Hepatocyte (in vitro differentiated cells): ENCODE measurements at regions not wholly inside any gene's neighbourhood (a gene's known extent, or its start where the extent isn't known, plus 50 kb on each side); places are given as distances from the start of the nearest gene placed in this dataset.

ENCODE experiments used
- EZH2 ChIP-seq: fragments of 200-600 bp; sonication (generic); IDR thresholded peaks from 2 replicates; pipeline ENCODE4 v1.6.1; 2016; ENCODE audit warnings: antibody characterized with exemption, mild to moderate bottlenecking, borderline replicate concordance
- EZH2phosphoT487 ChIP-seq: fragments of 200-600 bp; sonication (generic); IDR thresholded peaks from one replicate; pipeline ENCODE4 v1.6.1; 2018; ENCODE audit warnings: antibody characterized with exemption, mild to moderate bottlenecking, low read depth, moderate library complexity; ENCODE audit not compliant: unreplicated experiment, severe bottlenecking
- TF ChIP-seq, protein P1 (sequence below): fragments of 200-600 bp; sonication (generic); IDR thresholded peaks from 2 replicates; pipeline ENCODE4 v1.5.1; 2016; ENCODE audit warnings: antibody characterized with exemption, mild to moderate bottlenecking; ENCODE audit not compliant: poor library complexity

DNA sequence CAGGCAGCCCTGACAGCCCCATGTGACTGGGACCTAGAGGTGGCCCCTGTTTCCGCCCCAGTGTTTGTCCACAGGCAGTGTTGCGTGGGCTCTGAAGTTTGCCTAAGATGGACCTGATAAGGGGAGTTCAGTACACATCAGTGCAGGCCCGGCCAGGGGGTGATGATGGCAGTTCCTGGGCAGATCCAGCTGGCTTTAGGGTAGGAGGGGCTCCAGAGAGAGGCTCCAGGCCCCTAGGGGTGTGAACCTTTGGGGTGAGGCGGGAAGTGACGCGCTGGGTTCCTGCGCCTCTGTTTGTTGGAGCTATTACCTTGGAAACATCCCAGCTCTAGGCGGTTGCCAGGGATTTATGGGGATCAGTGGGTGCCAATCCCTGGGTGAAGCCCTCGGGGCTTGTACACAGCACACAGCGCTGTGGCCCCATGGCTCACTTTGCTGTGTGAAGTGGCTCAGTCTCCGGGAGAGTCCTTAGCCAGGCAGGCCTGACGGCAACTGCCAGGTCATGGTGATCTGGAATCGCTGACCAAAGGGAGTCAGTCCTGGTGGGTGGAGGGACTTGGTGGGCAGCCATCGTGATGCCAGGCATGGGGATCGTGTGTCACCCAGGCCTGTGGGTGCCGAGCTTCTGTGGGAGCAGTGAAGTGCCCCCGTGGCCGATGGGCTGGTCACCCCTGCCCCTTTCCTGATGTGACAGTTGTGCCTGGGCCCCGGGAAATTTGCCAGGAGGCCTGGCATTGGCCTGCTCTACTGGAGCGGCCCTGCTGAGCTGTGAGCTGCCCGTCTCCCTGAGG is 146.1 kb downstream of the SEC14L1 start:
- TF ChIP-seq EZH2 (no peak), EZH2phosphoT487 (no peak)
- TF ChIP-seq, protein P1, sequence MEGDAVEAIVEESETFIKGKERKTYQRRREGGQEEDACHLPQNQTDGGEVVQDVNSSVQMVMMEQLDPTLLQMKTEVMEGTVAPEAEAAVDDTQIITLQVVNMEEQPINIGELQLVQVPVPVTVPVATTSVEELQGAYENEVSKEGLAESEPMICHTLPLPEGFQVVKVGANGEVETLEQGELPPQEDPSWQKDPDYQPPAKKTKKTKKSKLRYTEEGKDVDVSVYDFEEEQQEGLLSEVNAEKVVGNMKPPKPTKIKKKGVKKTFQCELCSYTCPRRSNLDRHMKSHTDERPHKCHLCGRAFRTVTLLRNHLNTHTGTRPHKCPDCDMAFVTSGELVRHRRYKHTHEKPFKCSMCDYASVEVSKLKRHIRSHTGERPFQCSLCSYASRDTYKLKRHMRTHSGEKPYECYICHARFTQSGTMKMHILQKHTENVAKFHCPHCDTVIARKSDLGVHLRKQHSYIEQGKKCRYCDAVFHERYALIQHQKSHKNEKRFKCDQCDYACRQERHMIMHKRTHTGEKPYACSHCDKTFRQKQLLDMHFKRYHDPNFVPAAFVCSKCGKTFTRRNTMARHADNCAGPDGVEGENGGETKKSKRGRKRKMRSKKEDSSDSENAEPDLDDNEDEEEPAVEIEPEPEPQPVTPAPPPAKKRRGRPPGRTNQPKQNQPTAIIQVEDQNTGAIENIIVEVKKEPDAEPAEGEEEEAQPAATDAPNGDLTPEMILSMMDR, result no peak
